GM23338 (cell line): ENCODE measurements at regions not wholly inside any gene's neighbourhood (a gene's known extent, or its start where the extent isn't known, plus 50 kb on each side); places are given as distances from the start of the nearest gene placed in this dataset.

ENCODE experiments used
- CREB1 ChIP-seq: fragments of 250-450 bp; sonication (Bioruptor Pico); IDR thresholded peaks from 2 replicates; pipeline ENCODE4 v1.5.0; 2020; ENCODE audit warnings: low read depth, mild to moderate bottlenecking, moderate library complexity
- CTCF ChIP-seq, 2 experiments: fragments of 200-600 bp in 1 of 2; sonication (generic) in 1 of 2; conservative IDR thresholded peaks; 2 replicates each; pipeline versions ENCODE4 v1.5.1 to v1.6.1; 2016 to 2017; ENCODE audit warnings: antibody characterized with exemption in 2 of 2, low read depth in 2 of 2, mild to moderate bottlenecking in 2 of 2, moderate library complexity in 1 of 2
- EZH2 ChIP-seq: fragments of 200-600 bp; sonication (generic); IDR thresholded peaks from one replicate; pipeline ENCODE4 v1.8.0; 2017; ENCODE audit warnings: antibody characterized with exemption, mild to moderate bottlenecking, low read depth; ENCODE audit not compliant: unreplicated experiment
- EZH2phosphoT487 ChIP-seq: fragments of 200-600 bp; sonication (generic); IDR thresholded peaks from one replicate; pipeline ENCODE4 v1.8.1; 2018; ENCODE audit warnings: antibody characterized with exemption; ENCODE audit not compliant: unreplicated experiment
- NANOG ChIP-seq: IDR thresholded peaks from 2 replicates; pipeline ENCODE4 v1.6.1; 2016; ENCODE audit warnings: antibody characterized with exemption, borderline replicate concordance
- POLR2AphosphoS5 ChIP-seq: IDR thresholded peaks from 2 replicates; pipeline ENCODE4 v1.6.1; 2016; ENCODE audit warnings: antibody characterized with exemption, low read depth
- REST ChIP-seq: IDR thresholded peaks from one replicate; pipeline ENCODE4 v1.6.1; 2018; ENCODE audit warnings: antibody characterized with exemption; ENCODE audit not compliant: unreplicated experiment
- STAT1 ChIP-seq: IDR thresholded peaks from one replicate; pipeline ENCODE4 v1.6.1; 2016; ENCODE audit warnings: antibody characterized with exemption; ENCODE audit not compliant: unreplicated experiment
- ZNF114 ChIP-seq: fragments of 250-450 bp; sonication (Bioruptor Pico); IDR thresholded peaks from 2 replicates; pipeline ENCODE4 v1.5.0; 2020; ENCODE audit warnings: mild to moderate bottlenecking, moderate library complexity
- ZNF331 ChIP-seq: fragments of 250-450 bp; sonication (Bioruptor Pico); IDR thresholded peaks from 2 replicates; pipeline ENCODE4 v1.5.0; 2020; ENCODE audit warnings: low read depth, mild to moderate bottlenecking, moderate library complexity

- TF ChIP-seq CTCF (conservative IDR thresholded peaks at IDR 0.05; ENCODE audit: low read depth in 2 of 2): no peak
- TF ChIP-seq REST: no peak
- TF ChIP-seq POLR2AphosphoS5: no peak
- TF ChIP-seq EZH2: no peak
- TF ChIP-seq EZH2phosphoT487: no peak
- TF ChIP-seq ZNF114 (CRISPR knock-in tag): no peak
- no peak for TF ChIP-seq NANOG
- TF ChIP-seq STAT1: no peak
- TF ChIP-seq ZNF331 (CRISPR knock-in tag): no peak
- TF ChIP-seq CREB1 (CRISPR knock-in tag): no peak
These were observed 96.3 kb upstream of the DLG1 start for GRCh38 chr3:197394464-197395321.
